NCI-H345 treated with DMSO at 0.1 percent for 48 hours (cell line): ENCODE measurements at regions not wholly inside any gene's neighbourhood (a gene's known extent, or its start where the extent isn't known, plus 50 kb on each side); places are given as distances from the start of the nearest gene placed in this dataset.
A peak's percentile ranks its signal among the peaks of the same experiment; 100 is the strongest.
"Not testable (repeated sequence)": the region's sequence is repeated elsewhere in the genome, so short reads cannot be mapped to it uniquely, and the experiment has no call there.

Source experiments
- DNase-seq: peaks from one replicate; lab custom pipeline; 2025; ENCODE audit not compliant: unreplicated experiment; lab: John Stamatoyannopoulos, UW

DNA sequence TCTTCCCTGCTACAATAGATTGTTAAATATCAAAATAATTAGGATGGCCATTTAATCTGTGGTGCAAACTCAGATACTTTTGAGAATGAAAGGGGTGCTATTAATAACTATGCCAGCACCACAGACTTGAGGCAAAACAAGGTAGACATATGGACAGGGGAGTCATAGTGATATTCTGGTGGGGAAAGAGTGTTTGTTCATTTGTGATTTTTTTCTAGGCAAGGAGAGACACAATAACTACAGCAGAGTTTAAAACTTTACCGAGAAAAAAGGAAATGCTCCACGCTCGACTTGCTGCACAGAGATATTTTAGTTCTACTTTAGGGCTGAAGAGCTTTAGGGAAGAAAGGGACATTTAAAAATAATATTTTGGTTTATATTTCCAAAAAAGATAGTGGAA lies 611.2 kb upstream of the GRM7 start:
- no peak for DNase-seq

DNA sequence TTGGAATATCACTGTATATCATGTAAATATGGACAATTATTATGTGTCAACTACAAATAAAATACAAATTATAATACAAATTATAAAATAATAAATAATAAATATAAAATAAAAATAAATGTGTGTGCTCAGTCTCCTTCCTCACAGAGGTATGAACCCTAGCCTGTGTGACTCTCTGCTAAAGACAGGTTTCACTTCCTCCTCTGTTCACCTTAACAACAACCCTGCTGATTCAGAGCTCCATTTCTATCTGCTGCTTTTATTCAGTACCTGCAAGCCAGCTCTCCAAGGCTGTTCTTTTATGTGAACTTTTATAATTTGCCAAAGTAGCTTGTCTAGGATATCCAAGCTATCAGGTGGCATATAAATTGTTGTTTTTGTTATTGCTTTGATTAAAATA lies 610.7 kb upstream of the GRM7 start:
- DNase-seq: no peak

DNA sequence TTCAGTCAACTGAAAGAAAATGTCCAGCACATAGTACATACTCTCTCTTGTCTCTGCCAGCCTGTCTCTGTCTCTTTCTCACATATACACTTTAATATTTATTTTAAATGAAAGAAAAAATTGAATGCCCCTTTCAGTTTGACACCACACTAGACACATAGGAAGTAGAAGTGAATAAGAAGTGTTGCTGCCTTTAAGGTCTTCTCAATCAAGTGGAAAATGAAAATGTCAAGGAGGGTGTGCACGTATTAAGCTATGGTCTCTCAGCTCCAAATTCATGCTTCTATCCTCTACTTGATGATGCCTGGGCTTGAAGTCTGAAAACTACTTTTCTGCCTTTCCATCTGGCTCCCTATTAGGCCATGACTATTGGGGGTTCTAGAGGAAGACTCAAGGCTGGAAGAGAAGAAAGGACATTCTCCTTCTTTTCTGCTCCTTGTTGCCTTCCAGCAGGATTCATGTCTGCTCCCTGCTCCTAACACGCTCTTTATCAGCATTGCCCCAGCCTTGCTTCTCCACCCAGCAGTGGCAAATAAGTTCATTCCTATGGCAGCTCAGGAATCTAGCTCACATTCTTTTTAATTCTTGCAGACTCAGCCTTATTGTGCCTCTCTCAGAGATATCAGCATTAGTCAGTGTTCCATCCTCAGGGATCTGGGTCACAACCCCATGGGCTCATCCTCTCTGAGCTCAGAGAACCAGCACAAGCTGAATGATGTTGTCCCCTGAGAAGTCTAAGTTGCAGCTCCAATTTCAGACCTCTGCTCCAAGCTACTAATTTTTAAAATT lies 609.1 kb upstream of the GRM7 start:
- no peak for DNase-seq

- no peak for DNase-seq
Observed at GRCh38 chr3:6254490-6254889, 606.4 kb upstream of the GRM7 start.

- no peak for DNase-seq
Observed at GRCh38 chr3:6255229-6255628, 605.7 kb upstream of the GRM7 start.

DNA sequence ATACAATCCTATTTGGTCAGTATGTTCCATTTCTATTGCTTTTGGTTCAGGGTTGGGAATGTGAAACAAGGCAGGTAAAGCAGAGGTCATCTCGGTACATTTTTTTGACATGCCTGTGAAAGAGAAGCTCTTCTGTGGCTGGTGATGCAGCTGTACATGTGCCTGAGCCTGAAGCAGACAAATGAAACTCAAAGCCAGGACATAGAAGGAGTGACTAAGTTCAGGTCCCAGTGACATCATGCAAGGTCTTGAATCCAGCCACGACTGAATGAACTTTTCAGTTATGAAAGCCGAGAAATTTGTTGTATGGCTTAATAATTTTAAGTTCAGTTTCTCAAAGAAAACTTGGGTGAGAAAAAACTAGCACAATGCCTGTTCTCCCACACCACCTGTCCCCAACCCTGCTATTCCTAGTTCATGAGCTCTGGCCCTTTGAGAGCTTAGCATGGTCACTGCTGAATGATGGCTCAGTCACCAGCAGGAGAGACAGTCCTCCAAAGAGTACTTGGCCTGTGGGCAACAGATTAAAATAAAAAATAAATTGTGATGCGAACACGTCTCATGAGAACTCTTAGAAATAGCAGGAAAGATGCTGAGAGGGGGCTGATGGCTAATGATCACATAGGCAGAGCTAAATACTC lies 600.2 kb upstream of the GRM7 start:
- no peak for DNase-seq

DNA sequence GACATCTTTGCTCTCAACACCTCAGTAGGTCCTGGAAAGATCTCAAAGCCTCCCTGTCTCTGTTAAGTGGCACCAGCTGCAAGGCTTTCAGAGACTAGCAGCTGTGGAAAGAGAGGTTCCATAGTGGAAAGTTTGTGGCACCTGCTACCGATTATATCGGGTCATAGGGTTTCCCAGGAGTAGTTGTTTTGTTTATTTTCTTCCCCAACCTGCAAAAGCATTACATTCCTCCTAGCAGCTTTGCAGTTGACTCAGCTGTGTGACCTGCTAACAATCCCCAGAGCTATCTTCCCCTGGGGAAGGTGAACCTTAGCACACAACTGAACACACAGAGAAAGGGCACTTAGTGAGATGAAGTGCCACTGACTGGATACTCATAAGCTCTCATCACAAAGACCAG lies 598.9 kb upstream of the GRM7 start:
- DNase-seq: peak; percentile 51

DNA sequence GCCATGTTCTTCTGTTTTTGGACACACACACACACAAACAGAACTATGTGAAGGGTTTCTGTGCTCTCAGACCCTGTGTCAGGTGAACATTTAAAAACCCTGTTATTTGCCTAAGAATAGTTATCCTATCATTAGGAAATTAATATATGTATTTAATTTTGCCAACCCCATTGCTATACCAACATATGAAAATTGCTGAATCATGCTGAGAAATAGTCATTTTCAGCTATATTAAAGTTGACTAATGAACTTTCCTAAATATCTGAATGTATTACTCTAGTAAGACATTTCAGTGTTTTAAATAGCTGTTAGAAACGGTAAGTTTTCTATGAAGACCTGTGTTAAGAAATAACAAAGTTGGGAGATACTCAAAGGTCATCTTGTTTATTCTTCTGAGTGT lies 596.9 kb upstream of the GRM7 start:
- DNase-seq: no peak

GRCh38 chr3:6264906-6265305 lies 596.0 kb upstream of the GRM7 start:
- no peak for DNase-seq

- DNase-seq: no peak
Observed at GRCh38 chr3:6266135-6266534, 594.8 kb upstream of the GRM7 start.

- DNase-seq: no peak
Observed at GRCh38 chr3:6273878-6274277, 587.0 kb upstream of the GRM7 start.

GRCh38 chr3:6281662-6282061 lies 579.3 kb upstream of the GRM7 start:
- no peak for DNase-seq

DNA sequence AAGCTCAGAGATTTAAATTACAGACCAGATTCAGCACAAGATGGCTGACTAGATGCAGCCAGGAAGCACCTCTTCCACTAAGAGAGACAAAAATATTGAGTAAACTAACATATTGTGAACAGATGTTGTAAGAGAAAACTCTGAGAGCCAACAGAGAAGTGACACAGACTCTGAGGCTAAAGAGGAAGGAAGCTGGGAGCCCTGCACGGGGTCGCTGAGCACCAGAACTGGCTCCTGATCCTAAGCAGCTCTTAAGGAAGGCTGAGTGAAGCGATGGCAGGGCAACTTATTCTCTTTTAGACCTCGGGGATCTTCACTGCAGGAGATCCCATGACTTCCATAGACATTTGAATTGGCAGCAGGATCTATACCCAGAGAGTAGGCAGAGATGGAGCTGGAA lies 578.0 kb upstream of the GRM7 start:
- DNase-seq: no peak

- no peak for DNase-seq
Observed at GRCh38 chr3:6287088-6287875, 573.6 kb upstream of the GRM7 start.

- no peak for DNase-seq
Observed at GRCh38 chr3:6301626-6302025, 559.3 kb upstream of the GRM7 start.

DNA sequence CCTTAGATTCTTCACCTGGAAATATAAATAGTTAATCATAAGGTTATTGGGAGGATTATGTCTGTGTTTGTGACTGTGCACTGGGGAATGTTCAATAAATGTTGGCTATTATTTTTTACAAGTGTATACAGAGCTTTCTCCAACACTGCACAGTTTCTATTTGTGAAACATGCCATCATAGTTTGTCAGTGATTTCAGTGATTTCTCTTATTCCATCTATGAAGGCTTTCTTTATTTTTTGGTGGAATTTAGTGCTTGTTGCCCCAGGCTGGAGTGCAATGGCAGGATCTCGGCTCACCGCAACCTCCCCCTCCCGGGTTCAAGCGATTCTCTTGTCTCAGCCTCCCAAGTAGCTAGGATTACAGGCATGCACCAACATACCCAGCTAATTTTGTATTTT lies 545.0 kb upstream of the GRM7 start:
- DNase-seq: no peak

DNA sequence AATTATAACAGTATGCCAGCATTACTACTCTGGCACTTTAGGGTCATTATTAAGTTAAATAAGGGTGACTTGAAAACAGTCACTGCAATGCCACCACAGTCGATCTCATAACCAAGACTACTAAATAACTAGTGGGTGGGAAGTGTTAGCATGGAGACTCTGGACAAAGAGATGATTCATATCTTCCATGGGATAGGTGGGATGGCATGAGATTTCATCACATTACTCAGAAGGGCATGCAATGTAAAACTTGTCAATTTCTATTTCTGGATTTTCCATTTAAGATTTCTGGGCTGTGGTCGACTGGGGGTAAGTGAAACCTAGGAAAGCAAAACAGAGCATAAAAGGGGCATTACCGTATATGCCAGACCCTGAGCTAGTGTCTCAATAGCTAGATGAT lies 538.9 kb upstream of the GRM7 start:
- no peak for DNase-seq

GRCh38 chr3:6326771-6327170 lies 534.1 kb upstream of the GRM7 start:
- DNase-seq: no peak

GRCh38 chr3:6340980-6341325 lies 520.0 kb upstream of the GRM7 start:
- not testable (repeated sequence) for DNase-seq

GRCh38 chr3:6351752-6352151 lies 509.2 kb upstream of the GRM7 start:
- no peak for DNase-seq

DNA sequence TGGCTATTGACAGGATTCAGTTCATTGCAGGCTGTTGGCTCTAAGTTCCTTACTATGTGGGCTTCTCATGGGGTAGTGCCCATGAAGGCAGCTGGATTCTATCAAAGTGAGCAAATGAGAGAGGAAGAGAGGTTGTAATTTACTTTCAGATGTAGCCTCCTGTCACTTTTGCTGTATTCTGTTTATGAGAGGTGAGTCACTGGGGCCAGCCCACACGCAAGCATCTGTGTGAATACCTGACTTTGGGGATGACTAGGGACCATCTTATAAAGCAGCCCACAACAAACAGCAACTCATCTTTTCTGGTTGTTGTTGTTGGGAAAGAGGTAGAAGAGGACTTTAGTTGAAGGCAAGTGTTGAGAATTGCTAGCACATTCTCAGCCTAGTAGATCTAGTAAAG lies 506.3 kb upstream of the GRM7 start:
- DNase-seq: no peak

GRCh38 chr3:6362406-6362805 lies 498.5 kb upstream of the GRM7 start:
- DNase-seq: no peak
